A673 (cell line): ENCODE measurements at regions not wholly inside any gene's neighbourhood (a gene's known extent, or its start where the extent isn't known, plus 50 kb on each side); places are given as distances from the start of the nearest gene placed in this dataset.

Source experiments
- BruUV-seq: library from RNA; stranded (reverse); fragments of 400-500 nt; replicated peaks from 2 replicates; lab custom pipeline; 2021; lab: Mats Ljungman, UMichigan
- CTCF ChIA-PET: fragments of 300-600 bp; sonication (Branson Sonifier 250); formaldehyde crosslinking; loops from one replicate; lab custom pipeline; 2022; ENCODE audit warnings: antibody characterized with exemption; lab: Charles Lee
- POLR2A ChIA-PET: fragments of 300-600 bp; sonication (Branson Sonifier 250); formaldehyde crosslinking; loops from one replicate; lab custom pipeline; 2022; ENCODE audit warnings: antibody characterized with exemption; ENCODE audit not compliant: low non-redundant PET; lab: Charles Lee
- DNase-seq: peaks from one replicate; pipeline ENCODE4 v3.0.0-alpha.2; 2015; ENCODE audit warnings: low spot score
- H3K27ac ChIP-seq: fragments of 200-600 bp; sonication (generic); 2 replicates; pipeline ENCODE4 v1.5.1; 2016; ENCODE audit warnings: mixed run types, low read depth, mild to moderate bottlenecking, mixed read lengths, antibody characterized with exemption, low read length; ENCODE audit not compliant: poor library complexity, severe bottlenecking
- H3K27me3 ChIP-seq: fragments of 200-600 bp; sonication (generic); replicated peaks from 2 replicates; pipeline ENCODE4 v1.6.1; 2017; ENCODE audit warnings: mixed run types, low read depth, mild to moderate bottlenecking, mixed read lengths, antibody characterized with exemption, low read length; ENCODE audit not compliant: insufficient read depth, poor library complexity
- H3K36me3 ChIP-seq: fragments of 200-600 bp; sonication (generic); 2 replicates; pipeline ENCODE4 v1.6.1; 2016; ENCODE audit warnings: mixed run types, mild to moderate bottlenecking, mixed read lengths, antibody characterized with exemption, low read length; ENCODE audit not compliant: insufficient read depth, poor library complexity, severe bottlenecking
- H3K4me1 ChIP-seq: fragments of 200-600 bp; sonication (generic); 2 replicates; pipeline ENCODE4 v1.6.1; 2017; ENCODE audit warnings: mixed run types, mild to moderate bottlenecking, mixed read lengths, antibody characterized with exemption, low read length; ENCODE audit not compliant: insufficient read depth, poor library complexity, severe bottlenecking
- H3K4me3 ChIP-seq: fragments of 200-600 bp; sonication (generic); 2 replicates; pipeline ENCODE4 v1.5.1; 2016; ENCODE audit warnings: low read depth, mixed run types, mild to moderate bottlenecking, mixed read lengths, low read length; ENCODE audit not compliant: poor library complexity, severe bottlenecking
- H3K9me3 ChIP-seq: fragments of 200-600 bp; sonication (generic); 2 replicates; pipeline ENCODE4 v1.6.1; 2016; ENCODE audit warnings: mixed run types, low read depth, mild to moderate bottlenecking, mixed read lengths, antibody characterized with exemption, low read length; ENCODE audit not compliant: poor library complexity, severe bottlenecking
- CTCF ChIP-seq: fragments of 300-800, 200-600 bp; sonication (generic); conservative IDR thresholded peaks from 2 replicates; pipeline ENCODE4 v1.5.1; 2017; ENCODE audit warnings: low read depth, mild to moderate bottlenecking, antibody characterized with exemption, low read length, moderate library complexity, mixed read lengths
- EZH2 ChIP-seq: fragments of 200-600 bp; sonication (generic); IDR thresholded peaks from 2 replicates; pipeline ENCODE4 v1.6.1; 2017; ENCODE audit warnings: borderline replicate concordance, low read depth, mild to moderate bottlenecking, mixed read lengths, antibody characterized with exemption, low read length; ENCODE audit not compliant: poor library complexity, severe bottlenecking
- intact Hi-C: fragments of 100-400 bp; cut with micrococcal nuclease; formaldehyde crosslinking; loops from one replicate; pipeline ENCODE4 v1.10.0; 2022; ENCODE audit not compliant: unreplicated experiment

GRCh38 chr15:98425173-98425572 is 223.2 kb upstream of the IGF1R start:
- ChIA-PET CTCF (no interaction called here), POLR2A (no interaction called here)
- Histone ChIP-seq H3K4me1 (no peaks in the 10 kb centered on the region), H3K4me3 (no peak overlapping the region), H3K27me3 (peaks cover 37% of the 10 kb centered on the region), H3K9me3 (no peaks in the 10 kb centered on the region), H3K36me3 (no peaks in the 10 kb centered on the region), H3K27ac (no peak overlapping the region)
- intact Hi-C loops, result loop anchor here (5.0 to 10.0 kb wide), 2 partner anchors 248 to 340 kb away; no protein-coding TSS in a partner anchor
- TF ChIP-seq CTCF (no peak), EZH2 (no peak)
- DNase-seq, result no peak
- no TSS peak for BruUV-seq

GRCh38 chr15:98427321-98427720 is 221.0 kb upstream of the IGF1R start:
- ChIA-PET CTCF (interaction anchor here (0.6 to 1.0 kb wide), 2 partner anchors 343 to 528 kb away, joined by 3 read pairs; no protein-coding TSS in a partner anchor), POLR2A (no interaction called here)
- no peak overlapping the region for H3K4me3 ChIP-seq
- H3K9me3 ChIP-seq, result no peaks in the 10 kb centered on the region
- no peak for DNase-seq
- H3K27ac ChIP-seq, result no peak overlapping the region
- no peaks in the 10 kb centered on the region for H3K4me1 ChIP-seq
- intact Hi-C loops, result loop anchor here (5.0 to 10.0 kb wide), 2 partner anchors 250 to 343 kb away; no protein-coding TSS in a partner anchor
- H3K36me3 ChIP-seq, result no peaks in the 10 kb centered on the region
- TF ChIP-seq EZH2 (no peak), CTCF (no peak)
- BruUV-seq, result no TSS peak
- H3K27me3 ChIP-seq, result peaks cover 29% of the 10 kb centered on the region

DNA sequence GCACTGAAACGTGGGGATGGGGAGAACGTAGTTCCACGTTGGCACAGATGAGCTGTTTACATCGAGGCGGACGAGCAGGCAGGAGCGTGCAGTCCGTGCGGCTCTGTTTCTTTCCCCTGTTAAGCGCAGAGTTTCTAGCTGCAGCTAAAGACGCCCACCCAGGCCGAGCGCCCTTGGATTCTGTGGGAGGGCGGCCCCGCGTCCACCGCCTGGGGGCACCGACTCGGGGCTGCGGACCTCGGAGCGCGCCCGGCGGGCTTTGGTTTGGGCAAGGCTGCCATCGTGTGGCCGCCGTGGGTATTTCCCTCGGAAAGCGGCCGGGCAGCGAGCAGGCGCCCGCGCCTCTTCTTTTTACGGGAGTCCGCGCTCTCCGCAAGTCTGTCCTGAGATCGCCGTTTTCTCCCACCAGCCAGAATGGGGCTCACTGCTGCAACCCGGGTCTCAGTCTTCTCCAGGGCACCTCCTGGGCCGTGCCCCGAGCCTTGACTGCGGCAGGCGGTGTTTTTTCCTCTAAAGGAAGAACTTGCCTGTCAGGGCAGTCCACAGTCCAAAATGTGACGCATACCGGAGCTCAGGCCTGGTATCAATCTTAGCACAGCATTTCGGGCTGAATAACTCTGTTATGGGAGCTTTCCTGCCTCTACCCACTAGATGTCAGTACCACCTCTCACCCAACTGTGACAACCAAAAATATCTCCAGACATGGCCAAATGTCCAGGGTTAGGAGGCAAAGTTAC is 219.9 kb upstream of the IGF1R start:
- peak; percentile 70 for DNase-seq
- H3K4me1 ChIP-seq, result no peaks in the 10 kb centered on the region
- BruUV-seq, result no TSS peak
- no peaks in the 10 kb centered on the region for H3K9me3 ChIP-seq
- intact Hi-C loops, result loop anchor here (2.0 to 10.0 kb wide), 3 partner anchors 118 to 344 kb away; no protein-coding TSS in a partner anchor
- peaks cover 22% of the 10 kb centered on the region for H3K27me3 ChIP-seq
- TF ChIP-seq EZH2 (no peak), CTCF (peak; percentile 80)
- POLR2A ChIA-PET, result no interaction called here
- CTCF ChIA-PET, result interaction anchor here (0.5 to 1.7 kb wide), 6 partner anchors 9 to 673 kb away, joined by 3 to 16 read pairs (median 3); no protein-coding TSS in a partner anchor
- no peaks in the 10 kb centered on the region for H3K36me3 ChIP-seq
- H3K27ac ChIP-seq, result no peak overlapping the region
- H3K4me3 ChIP-seq, result peak overlapping the region; percentile 40
